ENCODE measurements at regions not wholly inside any gene's neighbourhood (a gene's known extent, or its start where the extent isn't known, plus 50 kb on each side); places are given as distances from the start of the nearest gene placed in this dataset.

GRCh38 chr13:29987340-29987739 lies 136.9 kb upstream of the UBL3 start:
- DNase-seq (ENCODE audit: extremely low read depth, insufficient read length): no peak
- H3K36me3 ChIP-seq (ENCODE audit: control insufficient read depth, insufficient read depth, low read length): no peaks in the 10 kb centered on the region

GRCh38 chr13:29980339-29980738 lies 129.9 kb upstream of the UBL3 start:
- Histone ChIP-seq H3K36me3 (ENCODE audit: control insufficient read depth, insufficient read depth, low read length) (no peaks in the 10 kb centered on the region), H3K27me3 (replicated peaks; ENCODE audit: control insufficient read depth, insufficient read depth, low read length) (no peaks in the 10 kb centered on the region), H3K4me3 (replicated peaks; ENCODE audit: low read depth, low read length) (no peak overlapping the region)
- no peak for DNase-seq (ENCODE audit: extremely low read depth, insufficient read length)
- no peak for TF ChIP-seq CTCF (IDR thresholded peaks at IDR 0.05; ENCODE audit: insufficient read depth, low read length, poor library complexity, severe bottlenecking)

More at GRCh38 chr13:29987340-29987739, 136.9 kb upstream of the UBL3 start:
- H3K4me3 ChIP-seq (replicated peaks; ENCODE audit: low read depth, low read length): no peak overlapping the region
- no peaks in the 10 kb centered on the region for H3K27me3 ChIP-seq (replicated peaks; ENCODE audit: control insufficient read depth, insufficient read depth, low read length)
- no peak for TF ChIP-seq CTCF (IDR thresholded peaks at IDR 0.05; ENCODE audit: insufficient read depth, low read length, poor library complexity, severe bottlenecking)

- H3K4me3 ChIP-seq (replicated peaks; ENCODE audit: low read depth, low read length): no peak overlapping the region
- no peaks in the 10 kb centered on the region for H3K36me3 ChIP-seq (ENCODE audit: control insufficient read depth, insufficient read depth, low read length)
- no peaks in the 10 kb centered on the region for H3K27me3 ChIP-seq (replicated peaks; ENCODE audit: control insufficient read depth, insufficient read depth, low read length)
- no peak for DNase-seq (ENCODE audit: extremely low read depth, insufficient read length)
- no peak for TF ChIP-seq CTCF (IDR thresholded peaks at IDR 0.05; ENCODE audit: insufficient read depth, low read length, poor library complexity, severe bottlenecking)
Measured at GRCh38 chr13:29978211-29978610, 127.8 kb upstream of the UBL3 start.

- no peak for DNase-seq (ENCODE audit: extremely low read depth, insufficient read length)
- Histone ChIP-seq H3K4me3 (replicated peaks; ENCODE audit: low read depth, low read length) (no peak overlapping the region), H3K36me3 (ENCODE audit: control insufficient read depth, insufficient read depth, low read length) (no peaks in the 10 kb centered on the region), H3K27me3 (replicated peaks; ENCODE audit: control insufficient read depth, insufficient read depth, low read length) (no peaks in the 10 kb centered on the region)
- TF ChIP-seq CTCF (IDR thresholded peaks at IDR 0.05; ENCODE audit: insufficient read depth, low read length, poor library complexity, severe bottlenecking): no peak
Measured at GRCh38 chr13:29977476-29978120, 127.2 kb upstream of the UBL3 start.

- no peak for DNase-seq (ENCODE audit: extremely low read depth, insufficient read length)
- no peak for TF ChIP-seq CTCF (IDR thresholded peaks at IDR 0.05; ENCODE audit: insufficient read depth, low read length, poor library complexity, severe bottlenecking)
- Histone ChIP-seq H3K4me3 (replicated peaks; ENCODE audit: low read depth, low read length) (no peak overlapping the region), H3K36me3 (ENCODE audit: control insufficient read depth, insufficient read depth, low read length) (no peaks in the 10 kb centered on the region), H3K27me3 (replicated peaks; ENCODE audit: control insufficient read depth, insufficient read depth, low read length) (no peaks in the 10 kb centered on the region)
Measured at GRCh38 chr13:29976535-29976934, 126.1 kb upstream of the UBL3 start.

- Histone ChIP-seq H3K4me3 (replicated peaks; ENCODE audit: low read depth, low read length) (no peak overlapping the region), H3K27me3 (replicated peaks; ENCODE audit: control insufficient read depth, insufficient read depth, low read length) (no peaks in the 10 kb centered on the region), H3K36me3 (ENCODE audit: control insufficient read depth, insufficient read depth, low read length) (no peaks in the 10 kb centered on the region)
- no peak for TF ChIP-seq CTCF (IDR thresholded peaks at IDR 0.05; ENCODE audit: insufficient read depth, low read length, poor library complexity, severe bottlenecking)
- no peak for DNase-seq (ENCODE audit: extremely low read depth, insufficient read length)
Measured at GRCh38 chr13:29975283-29975682, 124.9 kb upstream of the UBL3 start.
